Mesenchymal stem cell (in vitro differentiated cells and primary cell): ENCODE measurements at regions not wholly inside any gene's neighbourhood (a gene's known extent, or its start where the extent isn't known, plus 50 kb on each side); places are given as distances from the start of the nearest gene placed in this dataset.
"Not testable (repeated sequence)": the region's sequence is repeated elsewhere in the genome, so short reads cannot be mapped to it uniquely, and the experiment has no call there.

Experiments used
- DNase-seq: peaks from one replicate; pipeline ENCODE4 v3.0.0-alpha.2; 2013
- H2AFZ ChIP-seq: one replicate; pipeline ENCODE4 v1.6.1; 2013; ENCODE audit warnings: low read depth, mild to moderate bottlenecking, control low read depth, inconsistent platforms, low read length, moderate library complexity
- H2AK5ac ChIP-seq: 2 replicates; pipeline ENCODE4 v1.6.1; 2013; ENCODE audit warnings: low read length, moderate library complexity, mild to moderate bottlenecking, inconsistent platforms; ENCODE audit not compliant: severe bottlenecking
- H2BK120ac ChIP-seq: one replicate; pipeline ENCODE4 v1.6.1; 2013; ENCODE audit warnings: low read depth, mild to moderate bottlenecking, inconsistent platforms, low read length, moderate library complexity
- H2BK12ac ChIP-seq, 2 experiments: one replicate each; pipeline ENCODE4 v1.6.1; 2013; ENCODE audit warnings: inconsistent platforms in 2 of 2, low read length in 2 of 2, mild to moderate bottlenecking in 2 of 2, moderate library complexity in 2 of 2, control low read depth in 1 of 2
- H2BK15ac ChIP-seq: one replicate; pipeline ENCODE4 v1.6.1; 2013; ENCODE audit warnings: mild to moderate bottlenecking, low read depth, inconsistent platforms; ENCODE audit not compliant: poor library complexity, severe bottlenecking
- H2BK5ac ChIP-seq: 2 replicates; pipeline ENCODE4 v1.6.1; 2013; ENCODE audit warnings: low read depth, mild to moderate bottlenecking, low read length, control low read depth, inconsistent platforms; ENCODE audit not compliant: poor library complexity, severe bottlenecking
- H3K14ac ChIP-seq, 2 experiments: one replicate each; pipeline ENCODE4 v1.6.1; 2013; ENCODE audit warnings: inconsistent platforms in 2 of 2, low read length in 2 of 2, control low read depth in 1 of 2, mild to moderate bottlenecking in 1 of 2, moderate library complexity in 1 of 2
- H3K18ac ChIP-seq, 2 experiments: one replicate each; pipeline ENCODE4 v1.6.1; 2013; ENCODE audit warnings: inconsistent platforms in 2 of 2, low read length in 2 of 2, control low read depth in 1 of 2, low read depth in 1 of 2, mild to moderate bottlenecking in 1 of 2
- H3K23ac ChIP-seq, 2 experiments: one replicate each; pipeline ENCODE4 v1.6.1; 2013; ENCODE audit warnings: inconsistent platforms in 2 of 2, low read length in 2 of 2, mild to moderate bottlenecking in 2 of 2, moderate library complexity in 2 of 2, control low read depth in 1 of 2
- H3K27ac ChIP-seq: 2 replicates; pipeline ENCODE4 v1.5.1; 2013; ENCODE audit warnings: mild to moderate bottlenecking, moderate library complexity, low read length, control low read depth, inconsistent platforms; ENCODE audit not compliant: poor library complexity, severe bottlenecking
- H3K27me3 ChIP-seq, 2 experiments: 2 replicates each; pipeline versions ENCODE4 v1.6.1 to v1.7.0; 2013; ENCODE audit warnings: low read length in 2 of 2, mild to moderate bottlenecking in 2 of 2, moderate library complexity in 2 of 2, control low read depth in 1 of 2, inconsistent platforms in 1 of 2; ENCODE audit not compliant: control insufficient read depth in 1 of 2, insufficient read depth in 1 of 2
- H3K36me3 ChIP-seq, 2 experiments: 2 replicates each; pipeline versions ENCODE4 v1.6.1 to v1.7.0; 2013; ENCODE audit warnings: low read length in 2 of 2, control low read depth in 1 of 2, inconsistent platforms in 1 of 2, low read depth in 1 of 2, mild to moderate bottlenecking in 1 of 2; ENCODE audit not compliant: insufficient read depth in 2 of 2, control insufficient read depth in 1 of 2
- H3K4ac ChIP-seq, 2 experiments: one replicate each; pipeline ENCODE4 v1.6.1; 2013; ENCODE audit warnings: inconsistent platforms in 2 of 2, low read length in 2 of 2, mild to moderate bottlenecking in 2 of 2, moderate library complexity in 2 of 2, control low read depth in 1 of 2, low read depth in 1 of 2
- H3K4me1 ChIP-seq: 2 replicates; pipeline ENCODE4 v1.6.1; 2013; ENCODE audit warnings: low read depth, low read length, control low read depth; ENCODE audit not compliant: control insufficient read depth, insufficient read depth
- H3K4me2 ChIP-seq: 2 replicates; pipeline ENCODE4 v1.6.1; 2013; ENCODE audit warnings: low read length, mild to moderate bottlenecking, inconsistent platforms; ENCODE audit not compliant: poor library complexity, severe bottlenecking
- H3K4me3 ChIP-seq, 2 experiments: 2 replicates each; pipeline versions ENCODE4 v1.5.1 to v1.7.0; 2013; ENCODE audit warnings: low read length in 2 of 2, mild to moderate bottlenecking in 2 of 2, control low read depth in 1 of 2, low read depth in 1 of 2; ENCODE audit not compliant: insufficient read depth in 1 of 2
- H3K79me1 ChIP-seq: replicated peaks from 2 replicates; pipeline ENCODE4 v1.6.1; 2013; ENCODE audit warnings: mild to moderate bottlenecking, control low read depth, low read length, inconsistent platforms; ENCODE audit not compliant: poor library complexity, severe bottlenecking
- H3K9ac ChIP-seq: 2 replicates; pipeline ENCODE4 v1.7.0; 2013; ENCODE audit warnings: mild to moderate bottlenecking, low read length, moderate library complexity
- H3K9me3 ChIP-seq: 2 replicates; pipeline ENCODE4 v1.7.0; 2013; ENCODE audit warnings: mild to moderate bottlenecking, low read length; ENCODE audit not compliant: control insufficient read depth
- H4K8ac ChIP-seq: one replicate; pipeline ENCODE4 v1.6.1; 2013; ENCODE audit warnings: inconsistent platforms, mild to moderate bottlenecking, low read length, moderate library complexity
- H4K91ac ChIP-seq: one replicate; pipeline ENCODE4 v1.6.1; 2013; ENCODE audit warnings: mild to moderate bottlenecking, low read length, inconsistent platforms
- WGBS: methylation state at CpG from one replicate; pipeline ENCODE4 v1.1.7; 2013; ENCODE audit warnings: mixed read lengths; 5-methylcytosine and 5-hydroxymethylcytosine counted together

DNA sequence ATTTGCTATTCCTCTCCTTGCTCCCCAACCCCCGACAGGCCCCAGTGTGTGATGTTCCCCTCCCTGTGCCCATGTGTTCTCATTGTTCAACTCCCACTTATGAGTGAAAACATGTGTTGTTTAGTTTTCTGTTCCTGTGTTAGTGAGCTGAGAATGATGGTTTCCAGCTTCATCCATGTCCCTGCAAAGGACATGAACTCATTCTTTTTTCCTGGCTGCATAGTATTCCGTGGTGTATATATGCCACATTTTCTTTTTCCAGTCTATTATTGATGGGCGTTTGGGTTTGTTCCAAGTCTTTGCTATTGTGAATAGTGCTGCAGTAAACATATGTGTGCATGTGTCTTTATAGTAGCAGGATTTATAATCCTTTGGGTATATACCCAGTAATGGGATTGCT is 412.1 kb downstream of the DCDC2C start:
- H3K23ac ChIP-seq, H4K91ac ChIP-seq, H4K8ac ChIP-seq, H3K79me1 ChIP-seq, H3K27me3 ChIP-seq, H2BK120ac ChIP-seq, H3K14ac ChIP-seq, H2AK5ac ChIP-seq, H3K4me1 ChIP-seq, H2AFZ ChIP-seq, H3K18ac ChIP-seq, H3K27ac ChIP-seq, H3K36me3 ChIP-seq, DNase-seq, H3K4ac ChIP-seq, H2BK5ac ChIP-seq, H3K4me2 ChIP-seq, H3K9ac ChIP-seq, H3K4me3 ChIP-seq, H2BK15ac ChIP-seq, H2BK12ac ChIP-seq: not testable (repeated sequence)
- 74% methylated on average over 2 of the region's 3 CpGs for WGBS
- peaks cover 15% of the 10 kb centered on the region for H3K9me3 ChIP-seq

DNA sequence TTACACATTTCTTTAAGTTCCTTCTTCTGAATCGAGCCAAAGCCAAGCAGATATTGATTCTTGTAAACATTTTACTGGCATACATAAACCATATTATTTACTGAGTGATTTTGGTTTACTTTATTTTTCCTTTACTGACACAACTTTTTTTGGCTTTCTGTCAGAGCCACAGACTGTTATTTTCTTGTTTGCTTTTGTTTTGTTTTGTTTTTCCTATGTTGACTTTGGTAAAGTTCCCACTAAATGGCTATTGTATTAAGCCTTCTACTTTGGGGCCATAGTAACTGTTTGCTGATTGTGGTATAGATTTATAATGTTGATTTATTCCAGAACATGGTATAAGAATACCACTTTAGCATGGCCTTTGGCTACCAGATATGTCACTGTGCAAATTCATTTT is 419.4 kb downstream of the DCDC2C start:
- no peak overlapping the region for H3K18ac ChIP-seq
- H3K9me3 ChIP-seq, result peaks cover 36% of the 10 kb centered on the region
- H4K91ac ChIP-seq, result no peak overlapping the region
- H3K9ac ChIP-seq, result no peak overlapping the region
- no peak overlapping the region for H3K4me2 ChIP-seq
- H3K36me3 ChIP-seq, result no peaks in the 10 kb centered on the region
- H2BK120ac ChIP-seq, result no peak overlapping the region
- no peak overlapping the region for H3K4ac ChIP-seq
- H2BK5ac ChIP-seq, result no peak overlapping the region
- DNase-seq, result no peak
- no peak overlapping the region for H3K23ac ChIP-seq
- no peak overlapping the region for H2BK12ac ChIP-seq
- no peaks in the 10 kb centered on the region for H3K27me3 ChIP-seq
- no peak overlapping the region for H3K4me3 ChIP-seq
- no peak overlapping the region for H3K14ac ChIP-seq
- WGBS, result 14% methylated on average over 1 of the region's 1 CpG
- no peak overlapping the region for H2AFZ ChIP-seq
- no peaks in the 10 kb centered on the region for H3K4me1 ChIP-seq
- H3K79me1 ChIP-seq, result no peaks in the 10 kb centered on the region
- H4K8ac ChIP-seq, result no peak overlapping the region
- H2AK5ac ChIP-seq, result no peak overlapping the region
- H3K27ac ChIP-seq, result no peak overlapping the region
- no peak overlapping the region for H2BK15ac ChIP-seq

DNA sequence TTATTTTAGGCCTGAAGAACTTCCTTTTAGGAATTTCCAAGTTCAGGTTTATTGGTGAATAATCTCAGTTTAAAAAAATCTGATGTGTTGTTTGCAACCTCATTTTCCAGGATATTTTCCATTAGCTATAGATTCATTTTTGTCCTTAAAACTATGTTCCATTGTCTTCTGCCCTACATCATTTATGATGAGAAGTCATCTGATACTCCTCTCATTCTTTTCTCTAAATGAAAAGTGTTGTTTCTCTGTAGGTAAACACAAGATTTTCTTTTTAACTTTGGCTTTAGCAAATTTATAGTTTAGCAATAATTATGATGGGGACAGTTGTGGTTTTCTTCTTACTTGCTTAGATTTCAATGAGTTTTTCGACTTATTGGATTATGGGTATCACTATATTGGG is 427.3 kb downstream of the DCDC2C start:
- H2BK15ac ChIP-seq, result no peak overlapping the region
- H3K18ac ChIP-seq, result no peak overlapping the region
- H2BK12ac ChIP-seq, result no peak overlapping the region
- H3K79me1 ChIP-seq, result no peaks in the 10 kb centered on the region
- no peak overlapping the region for H3K9ac ChIP-seq
- H3K4ac ChIP-seq, result no peak overlapping the region
- H4K91ac ChIP-seq, result no peak overlapping the region
- no CpG with 5 or more reads among the region's 1 CpG for WGBS
- no peak overlapping the region for H3K14ac ChIP-seq
- no peaks in the 10 kb centered on the region for H3K36me3 ChIP-seq
- H2AK5ac ChIP-seq, result no peak overlapping the region
- H3K4me1 ChIP-seq, result no peaks in the 10 kb centered on the region
- no peak overlapping the region for H3K27ac ChIP-seq
- no peak overlapping the region for H3K4me2 ChIP-seq
- H3K23ac ChIP-seq, result no peak overlapping the region
- H2BK5ac ChIP-seq, result no peak overlapping the region
- H4K8ac ChIP-seq, result no peak overlapping the region
- no peak overlapping the region for H2AFZ ChIP-seq
- no peak for DNase-seq
- no peak overlapping the region for H3K4me3 ChIP-seq
- H3K9me3 ChIP-seq, result peaks cover 57% of the 10 kb centered on the region
- no peak overlapping the region for H2BK120ac ChIP-seq
- no peaks in the 10 kb centered on the region for H3K27me3 ChIP-seq

DNA sequence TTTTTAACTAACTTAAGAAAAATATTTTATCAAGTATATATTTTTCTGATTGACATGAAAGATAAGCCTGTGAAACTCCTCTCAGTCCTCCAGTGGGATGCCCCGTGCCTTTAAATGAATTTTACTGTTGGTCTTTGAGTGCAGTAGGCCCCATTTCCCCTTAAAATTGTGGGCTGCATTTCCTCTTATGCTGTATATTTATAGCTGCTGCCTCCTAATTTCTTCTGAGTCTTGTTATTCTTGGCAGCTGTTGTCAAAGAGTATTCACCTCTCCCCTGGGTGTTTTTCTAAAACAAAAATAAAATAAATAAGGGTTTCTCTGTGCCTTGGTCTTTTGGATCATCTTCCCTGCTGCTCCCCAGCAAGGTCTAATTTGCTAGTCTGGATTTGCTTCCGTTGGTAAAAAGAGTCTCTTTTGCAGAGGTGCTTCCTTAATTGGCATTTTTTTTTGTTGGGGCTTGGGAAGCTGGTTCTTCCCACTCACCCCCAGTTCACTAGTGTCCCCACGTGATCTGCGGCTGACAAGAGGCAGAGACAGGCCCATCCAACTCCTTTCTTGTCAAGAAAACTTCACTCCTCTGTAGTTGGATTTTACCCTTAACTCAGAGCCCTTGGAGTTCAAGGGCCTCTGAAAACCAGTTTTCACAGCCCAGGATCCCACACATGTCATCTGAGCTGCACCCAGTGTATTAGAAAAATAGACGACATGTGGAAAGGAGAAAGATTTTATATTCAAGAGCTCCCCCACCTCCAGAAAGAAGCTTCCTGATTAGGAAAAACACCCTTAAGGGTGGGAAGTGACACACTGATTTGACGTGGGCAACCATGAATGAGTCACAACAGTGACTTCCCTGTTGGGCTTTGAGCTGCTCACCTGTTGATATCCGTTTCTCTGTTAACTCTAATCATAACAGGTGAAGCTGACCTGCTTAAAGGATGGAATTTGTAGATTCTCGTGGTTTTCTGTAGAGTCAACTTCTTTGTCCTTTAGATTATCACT is 431.5 kb downstream of the DCDC2C start:
- DNase-seq, result no peak
- WGBS, result 72% methylated on average over 4 of the region's 8 CpGs
- H4K91ac ChIP-seq, result no peak overlapping the region

More for the DNA sequence above, 431.5 kb downstream of the DCDC2C start:
- Histone ChIP-seq H3K4me3 (no peak overlapping the region), H3K4me1 (no peaks in the 10 kb centered on the region), H3K9ac (no peak overlapping the region), H4K8ac (no peak overlapping the region), H2AK5ac (no peak overlapping the region), H3K9me3 (peaks cover 62% of the 10 kb centered on the region), H3K23ac (no peak overlapping the region), H3K4me2 (no peak overlapping the region), H3K18ac (no peak overlapping the region), H2BK5ac (no peak overlapping the region), H2BK120ac (no peak overlapping the region), H2BK12ac (no peak overlapping the region), H3K79me1 (no peaks in the 10 kb centered on the region), H3K36me3 (no peaks in the 10 kb centered on the region), H3K4ac (no peak overlapping the region), H3K27ac (no peak overlapping the region), H3K27me3 (no peaks in the 10 kb centered on the region), H2BK15ac (no peak overlapping the region), H2AFZ (no peak overlapping the region), H3K14ac (no peak overlapping the region)
